HG03457 (cell line): ENCODE measurements at regions not wholly inside any gene's neighbourhood (a gene's known extent, or its start where the extent isn't known, plus 50 kb on each side); places are given as distances from the start of the nearest gene placed in this dataset.

Experiments
- ATAC-seq: cut with Tn5 transposase; IDR thresholded peaks from one replicate; pipeline ENCODE4 v1.9.1; 2021; ENCODE audit warnings: moderate number of reproducible peaks; ENCODE audit not compliant: unreplicated experiment

DNA sequence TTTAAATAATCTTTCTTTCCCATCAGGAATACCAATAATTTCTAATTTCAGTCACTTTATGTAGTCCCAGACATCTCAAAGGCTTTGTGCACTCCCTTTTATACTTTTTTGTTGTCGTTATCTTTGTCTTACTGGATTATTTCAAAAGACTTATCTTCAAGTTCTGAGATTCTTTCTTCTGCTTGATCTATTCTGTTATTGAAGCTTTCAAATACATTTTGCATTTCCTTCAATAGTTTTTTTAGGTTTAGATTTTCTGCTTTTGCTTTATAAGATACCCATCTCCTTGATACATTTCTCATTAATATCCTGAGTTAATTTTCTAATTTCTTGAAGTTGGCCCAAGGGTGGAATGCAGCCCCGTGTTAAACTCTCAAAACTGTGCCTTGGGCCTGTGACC is 432.4 kb downstream of the RIT2 start:
- ATAC-seq: no peak

DNA sequence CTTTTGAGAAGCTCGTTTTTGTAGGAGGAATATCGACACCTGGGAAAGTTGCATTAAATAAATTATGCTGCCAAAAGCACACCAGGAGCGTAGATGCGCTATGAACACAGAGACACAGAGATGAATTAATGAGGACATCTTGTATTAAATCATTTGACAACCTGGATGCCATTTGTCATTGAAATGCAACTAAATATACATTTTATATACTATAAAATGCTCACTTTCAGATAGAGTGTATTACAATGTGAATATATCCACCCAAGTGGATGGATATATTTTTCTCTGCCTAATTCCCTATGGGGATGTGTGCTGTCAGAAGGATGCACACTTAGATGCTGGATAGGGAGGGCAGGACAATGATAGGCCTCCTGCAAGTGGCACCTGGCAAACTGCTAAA is 426.2 kb downstream of the RIT2 start:
- ATAC-seq: no peak
